ENCODE measurements at regions not wholly inside any gene's neighbourhood (a gene's known extent, or its start where the extent isn't known, plus 50 kb on each side); places are given as distances from the start of the nearest gene placed in this dataset.
"Not testable (repeated sequence)": the region's sequence is repeated elsewhere in the genome, so short reads cannot be mapped to it uniquely, and the experiment has no call there.

- Mint-ChIP-seq H3K27me3 (no peaks in the 10 kb centered on the region), H3K36me3 (peaks cover 22% of the 10 kb centered on the region), H3K27ac (no peak overlapping the region), H3K9me3 (peaks cover 7% of the 10 kb centered on the region), H3K4me3 (no peak overlapping the region), H3K4me1 (peaks cover 57% of the 10 kb centered on the region)
- DNase-seq: no peak
Observed at GRCh38 chr3:152206243-152206760, 62.4 kb upstream of the MBNL1 start.

GRCh38 chr3:152208439-152208838, 60.3 kb upstream of the MBNL1 start:
- no peaks in the 10 kb centered on the region for H3K27me3 Mint-ChIP-seq
- DNase-seq: no peak
- no peak overlapping the region for H3K27ac Mint-ChIP-seq
- no peak overlapping the region for H3K4me3 Mint-ChIP-seq
- H3K36me3 Mint-ChIP-seq: peaks cover 22% of the 10 kb centered on the region
- H3K4me1 Mint-ChIP-seq: peaks cover 56% of the 10 kb centered on the region
- H3K9me3 Mint-ChIP-seq: peaks cover 7% of the 10 kb centered on the region

- Mint-ChIP-seq H3K4me3 (no peak overlapping the region), H3K4me1 (peaks cover 61% of the 10 kb centered on the region), H3K9me3 (peaks cover 7% of the 10 kb centered on the region), H3K36me3 (peaks cover 22% of the 10 kb centered on the region), H3K27me3 (no peaks in the 10 kb centered on the region), H3K27ac (peak overlapping the region; percentile 14)
- DNase-seq: no peak
Observed at GRCh38 chr3:152209060-152209459, 59.7 kb upstream of the MBNL1 start.

- Mint-ChIP-seq H3K36me3 (peaks cover 22% of the 10 kb centered on the region), H3K27me3 (no peaks in the 10 kb centered on the region), H3K4me3 (no peak overlapping the region), H3K27ac (peak overlapping the region; percentile 4), H3K4me1 (peaks cover 61% of the 10 kb centered on the region), H3K9me3 (peaks cover 7% of the 10 kb centered on the region)
- no peak for DNase-seq
Observed at GRCh38 chr3:152209776-152210175, 59.0 kb upstream of the MBNL1 start.

- no peak for DNase-seq
- Mint-ChIP-seq H3K27me3 (no peaks in the 10 kb centered on the region), H3K27ac (no peak overlapping the region), H3K9me3 (peaks cover 7% of the 10 kb centered on the region), H3K36me3 (peaks cover 22% of the 10 kb centered on the region), H3K4me1 (peaks cover 56% of the 10 kb centered on the region), H3K4me3 (no peak overlapping the region)
Observed at GRCh38 chr3:152210697-152211096, 58.0 kb upstream of the MBNL1 start.

- peaks cover 5% of the 10 kb centered on the region for H3K9me3 Mint-ChIP-seq
- peaks cover 20% of the 10 kb centered on the region for H3K36me3 Mint-ChIP-seq
- peaks cover 52% of the 10 kb centered on the region for H3K4me1 Mint-ChIP-seq
- H3K27ac Mint-ChIP-seq: no peak overlapping the region
- no peak for DNase-seq
- H3K4me3 Mint-ChIP-seq: no peak overlapping the region
- no peaks in the 10 kb centered on the region for H3K27me3 Mint-ChIP-seq
Observed at GRCh38 chr3:152211655-152212054, 57.1 kb upstream of the MBNL1 start.

GRCh38 chr3:152213203-152213602, 55.5 kb upstream of the MBNL1 start:
- Mint-ChIP-seq H3K4me1 (peaks cover 51% of the 10 kb centered on the region), H3K4me3 (no peak overlapping the region), H3K9me3 (peaks cover 2% of the 10 kb centered on the region), H3K27me3 (no peaks in the 10 kb centered on the region), H3K36me3 (peaks cover 13% of the 10 kb centered on the region), H3K27ac (peak overlapping the region; percentile 16)
- DNase-seq: no peak

GRCh38 chr3:152213938-152214337, 54.8 kb upstream of the MBNL1 start:
- H3K36me3 Mint-ChIP-seq: peaks cover 9% of the 10 kb centered on the region
- H3K27ac Mint-ChIP-seq: no peak overlapping the region
- H3K9me3 Mint-ChIP-seq: peaks cover 2% of the 10 kb centered on the region
- H3K4me3 Mint-ChIP-seq: no peak overlapping the region
- no peaks in the 10 kb centered on the region for H3K27me3 Mint-ChIP-seq
- H3K4me1 Mint-ChIP-seq: peaks cover 51% of the 10 kb centered on the region
- no peak for DNase-seq

GRCh38 chr3:152216960-152217865, 51.5 kb upstream of the MBNL1 start:
- peaks cover 59% of the 10 kb centered on the region for H3K4me1 Mint-ChIP-seq
- not testable (repeated sequence) for H3K36me3 Mint-ChIP-seq

GRCh38 chr3:152218602-152219001, 50.1 kb upstream of the MBNL1 start:
- H3K36me3 Mint-ChIP-seq: peaks cover 6% of the 10 kb centered on the region
- H3K4me1 Mint-ChIP-seq: peaks cover 62% of the 10 kb centered on the region
- peak overlapping the region; percentile 81 for H3K4me3 Mint-ChIP-seq
- peak overlapping the region; percentile 89 for H3K27ac Mint-ChIP-seq
- DNase-seq: no peak
- H3K27me3 Mint-ChIP-seq: no peaks in the 10 kb centered on the region
- peaks cover 2% of the 10 kb centered on the region for H3K9me3 Mint-ChIP-seq

More at GRCh38 chr3:152216960-152217865, 51.5 kb upstream of the MBNL1 start:
- H3K27ac Mint-ChIP-seq: peak overlapping the region; percentile 89
- DNase-seq, H3K9me3 Mint-ChIP-seq, H3K27me3 Mint-ChIP-seq, H3K4me3 Mint-ChIP-seq: not testable (repeated sequence)

All from activated naive CD8-positive, alpha-beta T cell treated with anti-CD3 and anti-CD28 coated beads for 36 hours (primary cell).